HG03460 (cell line): ENCODE measurements at regions not wholly inside any gene's neighbourhood (a gene's known extent, or its start where the extent isn't known, plus 50 kb on each side); places are given as distances from the start of the nearest gene placed in this dataset.

Source experiments
- ATAC-seq: cut with Tn5 transposase; IDR thresholded peaks from one replicate; pipeline ENCODE4 v1.9.1; 2021; ENCODE audit not compliant: unreplicated experiment

GRCh38 chr2:138104071-138104470 is 139.8 kb downstream of the HNMT start:
- no peak for ATAC-seq

GRCh38 chr2:138105358-138105757 is 141.1 kb downstream of the HNMT start:
- ATAC-seq: no peak

DNA sequence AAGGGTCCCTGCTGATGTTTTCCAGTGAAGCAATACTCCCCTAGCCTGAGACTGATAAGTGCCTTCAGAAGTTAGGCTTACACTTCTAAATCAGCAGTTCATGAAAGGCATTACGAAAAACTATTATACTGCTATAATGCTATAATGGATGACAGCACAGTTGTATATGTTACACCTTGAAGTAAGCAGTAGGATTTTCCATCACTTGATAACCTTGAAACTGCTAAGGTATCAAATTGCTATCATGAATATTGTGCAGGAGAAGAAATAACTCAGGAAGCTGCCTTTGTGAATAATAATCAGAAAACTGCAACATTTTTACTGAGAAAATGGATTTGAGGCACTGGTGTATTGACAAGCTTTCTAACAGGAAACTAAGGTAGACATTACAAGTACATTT is 142.3 kb downstream of the HNMT start:
- no peak for ATAC-seq

DNA sequence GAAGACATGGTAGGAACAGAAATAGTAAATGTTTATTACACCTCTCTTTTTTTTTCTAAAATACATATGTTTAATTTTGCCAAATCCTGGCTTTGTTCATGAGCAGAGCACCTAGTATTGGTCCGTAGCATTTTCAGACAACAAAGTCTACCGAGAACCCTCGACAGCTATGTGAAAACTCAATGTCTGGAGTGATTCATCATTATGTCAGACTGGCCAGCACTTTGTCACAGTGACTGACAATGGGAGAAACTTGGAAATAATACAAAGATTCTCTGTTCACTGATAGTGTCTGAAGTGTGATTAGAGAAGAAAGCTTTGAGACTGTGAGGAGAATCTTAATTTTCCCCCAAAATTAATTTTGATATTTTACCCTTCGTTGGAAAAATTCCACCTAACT is 143.0 kb downstream of the HNMT start:
- no peak for ATAC-seq

GRCh38 chr2:138110453-138111083 is 146.3 kb downstream of the HNMT start:
- no peak for ATAC-seq

- no peak for ATAC-seq
These were observed 148.3 kb downstream of the HNMT start for GRCh38 chr2:138112536-138112935.

- ATAC-seq: no peak
These were observed 149.7 kb downstream of the HNMT start for GRCh38 chr2:138113871-138114525.

DNA sequence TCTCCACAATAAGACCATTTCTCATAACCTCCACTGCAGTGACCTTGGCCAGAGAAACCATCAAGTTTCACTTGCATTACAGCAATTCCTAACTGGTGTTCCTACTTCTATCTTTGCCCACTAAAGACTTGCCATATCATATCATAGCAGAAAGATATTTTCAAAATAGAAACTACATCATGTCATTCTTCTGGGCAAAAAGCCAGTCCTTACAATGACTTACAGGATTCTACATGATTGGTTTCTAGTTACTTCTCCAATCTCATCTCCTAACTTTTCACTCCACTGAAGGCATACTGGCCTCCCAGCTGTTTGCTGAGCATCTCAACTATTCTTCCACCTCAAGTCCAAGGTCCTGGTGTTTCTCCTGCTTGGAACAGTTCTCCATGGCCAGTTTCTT is 151.4 kb downstream of the HNMT start:
- no peak for ATAC-seq

- ATAC-seq: no peak
These were observed 152.2 kb downstream of the HNMT start for GRCh38 chr2:138116456-138116855.

DNA sequence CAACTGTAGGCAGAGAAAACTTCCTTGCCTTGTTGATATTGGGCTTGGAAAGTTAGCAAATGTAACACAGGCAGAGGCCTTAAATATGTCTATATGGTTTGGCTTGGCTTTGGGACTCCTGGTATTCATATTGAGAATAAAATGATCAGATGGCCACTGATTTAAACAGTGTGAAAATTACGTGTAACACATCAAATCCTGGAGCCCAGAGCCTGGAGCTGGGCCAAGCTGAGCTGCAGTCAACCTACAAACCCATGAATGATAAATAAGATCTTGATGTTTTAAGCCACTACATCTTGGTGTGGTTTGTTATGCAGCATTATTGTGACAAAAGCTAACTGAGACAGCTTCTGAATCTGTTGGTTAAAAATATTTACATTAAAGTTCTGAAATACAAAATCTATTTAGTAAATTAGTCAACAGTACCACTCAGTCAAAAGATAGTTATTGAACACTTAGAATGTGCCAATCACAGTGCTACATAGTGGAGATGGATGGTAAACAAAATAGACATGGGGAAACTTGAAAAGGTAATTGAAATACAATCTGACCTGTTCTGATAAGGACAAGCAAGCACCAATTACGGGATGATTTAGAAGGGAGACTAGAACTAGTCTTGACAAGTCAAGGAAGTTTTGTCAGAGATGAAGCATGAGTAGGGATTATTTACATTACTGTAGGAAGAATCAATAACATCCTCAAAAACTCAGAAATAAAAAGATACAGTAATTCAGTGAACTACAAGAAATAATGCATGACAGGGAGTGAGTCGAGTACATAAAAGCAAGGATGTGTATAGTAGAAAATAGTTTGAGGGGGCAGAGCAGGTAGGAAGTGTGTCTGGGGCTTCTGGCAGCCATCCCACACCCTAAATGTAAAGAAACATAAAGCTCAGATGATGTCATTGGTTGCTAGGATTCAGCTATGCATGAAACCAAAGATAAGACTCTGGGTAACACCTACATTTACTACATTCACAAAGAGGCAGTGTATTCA is 157.7 kb downstream of the HNMT start:
- ATAC-seq: peak; percentile 59

- no peak for ATAC-seq
These were observed 158.6 kb downstream of the HNMT start for GRCh38 chr2:138122891-138123290.

GRCh38 chr2:138123741-138124140 is 159.5 kb downstream of the HNMT start:
- no peak for ATAC-seq

GRCh38 chr2:138124521-138124920 is 160.2 kb downstream of the HNMT start:
- ATAC-seq: no peak

GRCh38 chr2:138125306-138126288 is 161.3 kb downstream of the HNMT start:
- no peak for ATAC-seq

DNA sequence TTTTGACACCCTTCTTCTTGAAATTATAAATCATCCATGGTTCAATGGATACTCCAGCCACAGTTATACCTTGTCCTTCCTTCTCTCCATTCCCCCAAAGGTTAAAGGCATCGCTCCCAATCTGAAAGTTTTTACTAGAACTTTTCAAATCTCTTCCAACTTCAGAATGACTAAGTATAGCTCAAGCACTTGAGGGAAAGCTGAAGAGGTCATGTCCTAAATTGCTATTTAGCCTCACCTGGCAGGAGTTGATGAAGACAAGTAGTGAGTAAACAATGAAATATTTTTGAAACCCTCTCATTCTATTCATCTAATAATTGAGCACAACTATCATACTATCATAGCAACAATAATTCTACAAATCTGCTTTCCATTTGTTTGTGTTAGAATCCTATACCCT is 167.8 kb downstream of the HNMT start:
- no peak for ATAC-seq

DNA sequence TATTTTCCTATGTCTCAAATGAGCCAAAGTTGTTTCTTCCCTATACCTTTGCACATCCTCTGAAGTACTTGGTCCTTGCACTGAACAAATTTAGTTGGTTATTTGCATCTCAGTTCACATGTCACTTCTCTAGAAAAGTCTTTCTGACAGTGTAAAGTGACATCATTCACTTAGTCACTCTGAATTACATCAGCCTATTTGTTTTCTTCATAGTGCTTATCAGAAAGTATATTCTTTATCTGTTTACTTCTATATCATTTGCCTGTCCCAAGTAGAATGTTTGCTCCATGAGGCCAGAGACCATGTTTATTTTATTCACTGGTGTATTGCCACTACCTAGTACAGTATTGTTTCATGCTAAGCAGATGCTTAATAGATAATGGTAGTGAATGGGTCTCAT is 173.7 kb downstream of the HNMT start:
- ATAC-seq: no peak

DNA sequence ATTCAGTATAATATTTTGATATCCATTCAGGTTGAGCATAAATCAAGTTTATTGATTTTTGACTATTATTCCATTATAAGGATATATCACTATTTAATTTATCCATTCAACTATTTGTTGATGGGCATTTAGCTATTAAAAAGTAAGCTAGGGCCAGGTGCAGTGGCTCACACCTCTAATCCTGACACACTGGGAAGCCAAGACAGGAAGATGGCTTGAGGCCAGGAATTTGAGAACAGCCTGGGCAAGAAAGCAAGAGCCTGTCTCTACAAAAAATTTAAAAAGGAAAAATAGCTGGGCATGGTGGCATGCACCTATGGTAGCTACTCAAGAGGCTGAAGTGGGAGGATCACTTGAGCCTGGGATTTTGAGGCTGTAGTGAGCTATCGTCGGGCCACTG is 183.5 kb downstream of the HNMT start:
- ATAC-seq: no peak

DNA sequence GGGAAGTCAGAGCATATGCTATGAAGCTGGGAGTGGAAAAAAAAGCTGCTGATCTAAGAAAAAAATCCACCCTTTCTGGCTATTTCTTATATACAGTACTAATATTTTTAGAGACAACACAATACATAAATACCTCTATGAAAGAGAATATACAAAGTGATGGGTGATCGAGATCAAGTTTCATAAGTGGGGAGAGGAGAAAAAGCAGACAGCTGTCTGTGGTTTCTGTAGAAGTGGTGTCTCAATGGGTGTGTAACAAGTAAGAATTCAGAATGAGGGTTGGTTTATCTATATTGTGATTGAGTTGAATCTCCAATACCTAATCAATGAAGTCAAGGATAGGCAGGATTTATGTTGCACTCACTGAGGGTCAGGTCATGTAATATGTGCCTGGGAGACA is 191.0 kb downstream of the HNMT start:
- ATAC-seq: no peak

DNA sequence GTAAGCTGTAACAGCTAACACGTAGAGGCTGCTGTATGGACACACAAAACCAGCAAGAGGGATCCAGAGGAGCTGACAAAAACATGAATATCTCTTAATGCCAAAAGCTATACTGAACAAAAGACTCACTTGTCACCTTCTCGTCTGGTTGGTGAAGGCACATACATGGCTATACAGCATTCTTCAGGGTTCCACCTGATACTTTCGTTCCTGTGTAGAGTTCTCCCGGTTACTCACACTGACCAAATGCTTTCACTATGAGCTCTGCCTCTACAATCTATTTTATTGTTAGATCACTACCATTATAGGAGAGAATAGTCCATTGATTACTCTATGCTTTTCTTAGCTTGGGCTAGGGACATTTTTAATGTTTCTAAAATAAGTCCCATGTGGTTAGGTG is 193.1 kb downstream of the HNMT start:
- ATAC-seq: no peak

GRCh38 chr2:138170485-138170884 is 206.2 kb downstream of the HNMT start:
- ATAC-seq: no peak

- no peak for ATAC-seq
These were observed 207.0 kb downstream of the HNMT start for GRCh38 chr2:138171244-138171643.
